Activated CD4-positive, CD25-positive, alpha-beta regulatory T cell treated with anti-CD3 and anti-CD28 coated beads, Interleukin-2, amount 50 U/mL, for 72 hours (primary cell): ENCODE measurements at regions not wholly inside any gene's neighbourhood (a gene's known extent, or its start where the extent isn't known, plus 50 kb on each side); places are given as distances from the start of the nearest gene placed in this dataset.
A peak's percentile ranks its signal among the peaks of the same experiment; 100 is the strongest.

Experiments
- DNase-seq: peaks from one replicate; pipeline ENCODE4 v3.0.0; 2021

DNA sequence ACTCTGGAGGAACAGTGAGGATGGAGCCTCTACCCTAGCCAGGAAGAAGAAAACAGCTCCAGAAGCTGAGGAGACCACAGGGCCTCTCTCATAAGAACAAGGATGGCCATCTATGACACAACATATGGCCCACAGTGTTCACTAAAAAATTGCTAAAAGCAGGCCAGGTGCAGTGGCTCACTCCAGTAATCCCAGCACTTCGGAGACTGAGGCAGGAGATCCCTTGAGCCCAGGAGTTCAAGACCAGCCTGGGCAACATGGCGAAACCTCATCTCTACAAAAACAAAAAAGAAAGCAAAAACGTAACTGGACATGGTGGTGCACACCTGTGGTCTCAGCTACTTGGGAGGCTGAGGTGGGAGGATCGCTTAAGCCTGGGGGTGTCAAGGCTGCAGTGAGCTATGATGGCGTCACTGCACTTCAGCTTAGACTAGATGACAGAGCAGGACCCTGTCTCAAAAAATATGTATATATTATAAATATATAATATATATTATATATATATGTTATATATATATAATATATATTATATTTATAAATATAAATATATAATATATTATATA is 103.1 kb downstream of the TOMM20 start:
- DNase-seq: no peak

DNA sequence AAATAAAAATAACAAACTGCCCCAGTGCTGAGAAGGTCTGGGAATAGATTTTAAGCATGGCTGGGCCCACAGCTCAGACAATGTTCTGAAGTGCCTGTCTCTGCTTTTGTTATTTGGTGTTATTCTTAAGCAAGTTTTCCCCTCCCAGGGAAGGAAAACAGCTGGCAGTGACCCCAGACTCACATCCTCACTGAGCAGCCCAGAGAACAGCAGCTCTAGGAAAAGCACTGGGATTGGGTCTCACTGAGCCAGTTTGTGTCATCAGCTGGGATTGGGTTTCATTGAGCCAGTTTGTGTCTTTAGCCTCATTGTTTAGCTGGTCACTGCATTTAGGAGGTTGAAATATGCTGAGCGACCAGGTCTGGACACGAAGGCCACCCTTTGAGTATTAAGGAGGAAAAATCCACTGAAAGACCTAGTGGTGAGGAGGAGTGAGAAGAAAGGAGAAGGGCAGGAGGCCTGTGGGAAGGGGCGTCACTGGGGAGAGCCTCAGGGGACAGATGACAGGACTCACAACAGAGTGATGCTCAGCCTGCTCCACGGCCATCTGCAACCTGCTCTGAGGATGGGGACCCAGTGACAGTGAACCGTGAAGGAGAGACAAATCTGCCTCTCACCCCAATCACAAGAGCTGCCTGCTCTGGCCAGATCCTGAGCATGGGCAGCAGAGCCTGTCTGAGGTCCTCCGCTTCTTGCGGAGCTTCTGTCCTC is 103.8 kb downstream of the TOMM20 start:
- no peak for DNase-seq

DNA sequence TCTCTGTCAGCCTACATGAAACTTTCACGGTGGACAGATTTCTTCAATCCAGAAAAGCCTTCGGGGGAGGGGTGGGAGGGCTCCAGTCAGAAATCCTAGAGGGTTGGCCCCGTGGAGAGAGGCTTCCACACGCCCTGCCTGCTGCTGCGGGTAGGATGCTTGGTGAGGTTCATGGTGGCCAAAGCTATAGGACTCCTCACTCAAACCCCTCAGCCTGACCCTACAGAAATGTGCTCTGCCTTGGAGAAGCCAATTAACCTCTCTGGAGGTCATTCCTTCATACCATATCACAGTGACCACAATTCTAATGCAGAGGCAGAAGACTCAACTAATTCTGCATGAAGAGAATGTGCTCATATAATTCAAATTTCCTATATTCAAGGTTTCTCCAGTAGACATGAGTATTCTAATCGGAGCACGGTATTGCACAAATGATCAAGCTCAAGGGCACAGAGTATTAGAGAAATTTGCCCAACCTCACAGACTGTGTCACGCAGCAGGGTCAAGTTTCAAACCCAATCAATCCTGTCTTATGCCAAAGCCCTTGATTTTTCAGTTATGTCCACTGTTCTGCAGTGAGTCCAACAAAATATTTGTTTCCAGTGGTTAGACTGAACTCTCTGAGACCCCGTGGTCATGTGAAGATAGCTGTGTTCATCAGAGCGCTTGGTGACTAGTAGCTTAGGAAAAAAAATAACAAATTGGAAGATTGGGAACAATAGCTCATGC is 104.8 kb downstream of the TOMM20 start:
- no peak for DNase-seq

DNA sequence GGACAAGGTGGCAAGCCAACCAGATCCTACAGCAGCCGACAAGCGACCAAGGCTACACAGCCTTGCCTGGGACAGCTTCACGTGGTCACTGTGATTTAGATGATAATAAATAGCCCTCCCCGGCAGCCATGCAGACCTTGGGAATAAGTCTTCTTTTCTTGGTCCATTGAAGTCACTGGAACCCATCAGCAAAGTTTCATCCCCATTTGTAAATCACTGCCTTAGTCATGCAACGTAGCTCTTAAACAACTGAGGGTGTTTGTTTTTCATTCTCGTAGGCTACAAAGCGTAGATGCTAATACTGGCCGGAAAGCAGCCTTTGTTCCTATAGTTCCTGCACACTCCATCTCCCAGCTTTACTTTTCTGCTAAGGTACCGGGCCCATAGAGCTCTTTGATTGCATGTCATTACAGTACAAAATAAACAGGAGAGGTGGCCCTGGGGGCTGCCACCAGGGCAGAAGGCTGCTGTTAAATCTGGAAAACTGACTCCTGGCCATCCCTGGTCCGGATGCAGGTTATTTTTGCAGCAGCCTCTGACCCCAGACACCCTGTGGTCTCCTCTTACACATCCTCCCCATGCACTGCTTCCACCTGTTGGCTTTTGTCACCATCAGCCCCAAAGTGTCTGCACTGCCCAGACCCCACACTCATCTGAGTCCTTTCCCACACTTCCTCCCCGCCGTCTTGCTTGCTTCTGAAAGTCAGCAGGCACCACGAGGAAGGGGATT is 105.5 kb downstream of the TOMM20 start:
- DNase-seq: no peak

DNA sequence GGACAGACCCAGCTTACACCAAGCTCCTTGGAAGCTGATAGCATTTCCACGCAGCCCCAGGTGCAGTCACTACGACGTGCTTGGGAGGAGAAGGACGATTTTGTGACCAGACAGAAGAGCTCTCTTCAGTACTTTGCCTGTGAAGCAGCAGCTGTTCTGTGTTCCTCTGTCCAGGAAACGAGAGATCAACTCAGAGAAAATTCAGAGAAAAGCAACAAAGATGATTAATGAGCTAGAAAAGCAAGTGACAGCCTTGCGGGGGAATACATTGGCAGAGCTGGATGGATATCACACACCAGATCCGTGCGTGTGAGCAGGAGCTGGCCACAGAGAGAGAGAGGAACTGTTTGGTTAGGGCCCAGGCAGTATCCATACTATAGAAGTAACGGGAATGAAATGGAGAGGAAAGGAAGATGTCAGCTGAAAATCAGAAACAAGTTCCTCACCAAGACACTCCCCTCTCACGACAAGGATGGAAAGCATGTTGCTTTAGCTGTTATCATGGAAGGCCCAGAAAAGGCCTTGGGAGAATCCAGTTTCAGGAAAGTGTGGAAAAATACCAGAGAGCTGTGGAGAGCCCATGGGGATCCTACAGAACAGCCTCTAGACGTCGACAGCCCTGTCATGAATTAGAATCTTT is 106.2 kb downstream of the TOMM20 start:
- DNase-seq: no peak

- DNase-seq: no peak
Observed at GRCh38 chr1:235021815-235022214, 106.8 kb downstream of the TOMM20 start.

DNA sequence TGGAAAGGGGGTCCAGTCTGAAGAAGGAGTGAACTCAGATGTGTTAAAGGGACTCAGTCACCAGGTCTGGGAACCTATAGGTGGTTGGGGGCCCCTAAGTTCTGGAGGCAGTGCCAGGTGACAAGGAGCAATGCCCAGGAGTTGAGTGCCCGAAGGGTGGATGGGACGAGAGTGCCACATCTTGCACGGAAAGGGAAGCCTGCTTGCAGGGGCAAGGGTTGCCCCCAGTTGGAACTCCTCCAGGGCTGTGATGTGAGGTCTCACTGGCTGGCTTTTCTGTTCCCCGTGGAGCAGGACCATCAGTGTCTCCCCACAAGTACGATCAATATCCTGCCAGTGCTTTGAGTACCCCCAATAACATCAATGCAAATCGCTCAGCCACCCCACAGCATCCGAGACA is 107.3 kb downstream of the TOMM20 start:
- DNase-seq: no peak

GRCh38 chr1:235019961-235020360 is 108.7 kb downstream of the TOMM20 start:
- DNase-seq: no peak

DNA sequence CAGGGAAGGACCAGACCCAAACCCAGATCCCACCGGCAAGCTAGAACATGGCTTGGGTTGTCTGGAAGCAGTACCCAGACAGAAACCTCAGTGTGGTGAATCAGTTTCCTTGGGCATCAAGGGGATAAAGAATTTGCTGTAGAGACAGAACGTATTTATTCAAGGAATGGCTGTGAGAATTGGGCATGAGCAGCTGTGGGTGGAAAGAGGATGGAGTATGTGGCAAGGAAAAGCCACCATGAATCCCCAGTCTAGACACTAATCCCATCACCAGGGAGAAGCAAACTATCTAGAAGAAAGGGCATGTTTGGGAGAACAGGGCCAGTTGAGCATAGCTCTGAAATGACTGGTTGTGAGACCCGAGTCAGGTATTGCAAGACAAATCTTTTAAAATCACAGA is 109.2 kb downstream of the TOMM20 start:
- no peak for DNase-seq

DNA sequence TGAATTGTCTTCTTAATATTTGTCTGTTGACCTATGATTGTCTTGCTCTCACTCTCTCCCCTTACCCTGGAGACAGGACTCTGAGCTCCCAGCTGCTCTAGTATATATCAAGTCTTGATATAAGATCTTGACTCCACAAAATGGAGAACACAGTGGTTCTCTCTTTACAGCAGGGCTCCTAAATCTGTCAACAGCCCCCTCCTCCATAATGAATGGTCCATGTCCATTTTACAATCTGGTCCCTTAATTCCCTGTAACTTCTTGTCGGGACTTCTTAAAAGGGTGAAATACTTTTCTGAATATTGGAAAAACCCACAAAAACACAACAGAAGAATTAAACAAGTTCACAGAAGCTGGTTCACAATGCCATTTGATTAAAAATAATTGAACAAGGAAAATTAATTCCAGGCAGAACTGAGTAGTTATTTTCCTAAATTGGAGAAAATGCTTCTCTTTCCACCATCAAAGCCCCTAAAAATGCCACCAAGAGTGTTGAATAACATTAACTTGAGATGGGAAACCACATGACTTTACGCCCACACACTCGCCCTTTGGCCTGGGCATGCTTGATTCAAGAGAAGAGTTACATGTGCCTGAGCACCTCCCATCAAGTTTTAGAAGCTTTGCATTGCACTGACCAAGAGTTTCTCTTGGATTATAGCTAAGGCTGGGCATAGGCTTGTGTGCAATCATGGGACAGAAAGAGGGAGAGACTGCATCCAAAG is 109.8 kb downstream of the TOMM20 start:
- DNase-seq: no peak

DNA sequence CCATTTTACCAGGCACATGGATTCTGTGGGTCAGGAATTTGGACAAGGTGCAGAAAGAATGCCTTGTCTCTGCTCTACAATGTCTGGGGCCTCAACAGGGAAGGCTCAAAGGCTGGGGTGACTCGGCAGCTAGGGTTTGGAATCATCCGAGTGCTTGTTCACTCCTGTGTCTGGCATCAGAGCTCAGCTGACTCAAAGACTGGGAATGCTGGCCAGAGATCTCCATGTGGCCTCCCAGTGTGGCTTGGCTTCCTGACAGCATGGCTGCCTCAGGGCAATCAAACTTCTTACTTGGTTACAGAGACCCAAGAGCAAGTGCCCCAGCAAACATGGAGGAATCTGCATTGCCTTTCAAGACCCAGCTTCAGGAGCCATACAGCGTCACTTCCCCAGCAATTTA is 110.5 kb downstream of the TOMM20 start:
- DNase-seq: no peak

DNA sequence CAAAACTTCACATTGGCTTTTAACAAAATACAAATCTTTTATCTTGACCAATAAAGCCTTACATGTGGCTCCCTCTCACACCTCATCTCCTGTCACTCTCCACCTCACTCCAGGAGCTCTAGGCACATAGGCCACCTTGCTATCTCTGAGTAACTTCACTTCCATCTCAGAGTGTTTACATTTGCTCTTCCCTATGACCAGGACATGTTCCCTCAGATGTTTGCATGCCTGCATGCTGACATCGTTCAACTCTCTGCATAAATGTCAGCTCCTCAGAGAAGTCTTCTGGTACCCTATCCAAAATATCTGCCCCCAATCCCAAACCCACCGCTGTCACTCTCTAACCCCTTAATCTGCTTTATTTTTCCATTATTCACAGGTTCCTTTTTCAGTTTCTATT is 110.9 kb downstream of the TOMM20 start:
- DNase-seq: no peak

- no peak for DNase-seq
Observed at GRCh38 chr1:235017191-235017590, 111.4 kb downstream of the TOMM20 start.

GRCh38 chr1:235015291-235015985 is 113.2 kb downstream of the TOMM20 start:
- no peak for DNase-seq

- no peak for DNase-seq
Observed at GRCh38 chr1:235014756-235015155, 113.9 kb downstream of the TOMM20 start.

DNA sequence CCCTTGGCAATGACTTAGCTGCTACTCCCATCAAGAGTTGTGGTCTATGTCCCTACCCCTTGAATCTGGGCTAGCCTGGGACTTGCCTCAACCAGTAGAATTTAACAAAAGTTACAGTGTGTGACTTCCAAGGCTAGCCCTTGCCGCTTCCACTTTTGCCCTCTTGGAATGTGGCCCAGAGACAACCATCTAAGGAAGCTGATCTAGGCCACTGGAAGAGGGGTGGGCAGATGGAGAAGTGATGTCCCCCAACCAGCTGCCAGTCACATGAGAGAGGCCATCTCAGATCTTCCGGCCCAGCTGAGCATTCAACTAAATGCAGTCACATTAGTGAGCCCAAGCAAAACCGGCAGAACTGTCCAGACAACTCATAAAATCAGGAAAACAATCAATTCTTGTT is 115.1 kb downstream of the TOMM20 start:
- DNase-seq: no peak

- no peak for DNase-seq
Observed at GRCh38 chr1:235012436-235013210, 116.0 kb downstream of the TOMM20 start.

DNA sequence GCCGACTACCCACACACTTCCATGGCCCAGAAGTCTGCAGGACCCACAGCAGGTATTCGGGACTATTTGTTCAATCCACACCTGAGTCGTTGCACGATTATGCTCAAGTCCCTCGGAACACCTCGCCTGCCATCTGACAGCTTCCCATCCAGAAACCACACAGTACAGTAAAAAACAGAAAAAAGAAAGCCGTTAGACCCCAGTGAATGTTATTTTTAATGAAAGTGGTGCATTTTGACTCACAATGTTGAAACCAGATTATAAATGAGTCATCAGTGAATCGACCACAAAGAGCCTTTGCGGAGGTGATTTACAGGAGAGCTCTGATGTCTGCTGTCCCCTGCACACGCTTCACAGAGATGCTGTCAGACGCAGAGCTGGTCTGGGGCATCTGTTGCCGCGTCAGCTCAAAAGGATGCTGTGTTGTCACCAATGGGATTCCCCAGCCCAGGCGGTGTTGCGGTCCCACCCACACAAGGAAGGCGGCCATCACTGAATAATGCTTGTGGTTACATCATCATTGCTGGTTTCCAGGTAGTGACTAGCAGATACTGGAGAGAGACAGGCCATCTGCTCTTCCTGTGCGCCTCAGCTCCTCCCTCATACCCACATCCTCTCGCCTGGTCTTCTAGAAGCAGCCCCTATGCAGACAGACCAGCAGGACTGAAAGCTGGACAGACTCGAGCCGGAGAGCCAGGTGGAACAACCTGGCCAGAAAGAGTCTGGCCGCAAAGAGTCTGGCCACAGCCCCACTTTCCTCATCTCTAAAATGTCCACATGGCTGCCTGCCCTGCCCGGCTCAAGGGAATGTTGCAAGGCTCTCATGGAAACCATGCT is 116.8 kb downstream of the TOMM20 start:
- peak; percentile 86 for DNase-seq

GRCh38 chr1:235011064-235011598 is 117.5 kb downstream of the TOMM20 start:
- DNase-seq: peak; percentile 47
